ENCODE measurements at regions not wholly inside any gene's neighbourhood (a gene's known extent, or its start where the extent isn't known, plus 50 kb on each side); places are given as distances from the start of the nearest gene placed in this dataset.

GRCh38 chr18:7457262-7457661 lies 109.9 kb upstream of the PTPRM start:
- TF ChIP-seq CTCF (IDR thresholded peaks at IDR 0.05) (no peak), POLR2A (IDR thresholded peaks at IDR 0.05) (no peak), POLR2AphosphoS5 (IDR thresholded peaks at IDR 0.05) (no peak), EP300 (IDR thresholded peaks at IDR 0.05) (no peak)

Measured in upper lobe of left lung (tissue), 4 donors.